ENCODE measurements at regions not wholly inside any gene's neighbourhood (a gene's known extent, or its start where the extent isn't known, plus 50 kb on each side); places are given as distances from the start of the nearest gene placed in this dataset.

DNA sequence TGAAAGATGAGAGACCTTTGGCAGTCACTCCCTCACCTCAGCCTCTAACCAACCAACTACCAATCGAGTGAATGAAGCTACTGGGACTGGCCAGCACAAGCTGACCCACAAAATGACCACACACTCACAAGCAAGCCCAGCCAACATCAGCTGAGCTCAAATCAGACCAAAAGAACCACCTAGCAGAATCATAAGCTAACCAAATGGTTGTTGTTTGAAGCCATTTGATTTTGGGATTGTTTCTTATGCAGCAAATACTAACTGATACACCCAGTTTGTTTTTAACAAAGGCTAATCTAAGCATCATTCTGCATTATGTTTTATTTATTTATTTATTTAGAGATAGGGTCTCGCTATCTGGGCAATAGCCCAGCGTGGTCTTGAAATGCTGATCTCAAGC, 310.4 kb downstream of the SETD4 start:
- Mint-ChIP-seq H3K27ac (no peak overlapping the region), H3K36me3 (ENCODE audit: low read depth) (no peaks in the 10 kb centered on the region), H3K27me3 (peaks cover 33% of the 10 kb centered on the region), H3K9me3 (peaks cover 2% of the 10 kb centered on the region), H3K4me3 (no peak overlapping the region), H3K4me1 (no peaks in the 10 kb centered on the region)
- DNase-seq, result no peak
- ATAC-seq (ENCODE audit: low read depth), result no peak
- ChIA-PET CTCF (no interaction called here), POLR2A (no interaction called here)
- TF ChIP-seq, protein P1, sequence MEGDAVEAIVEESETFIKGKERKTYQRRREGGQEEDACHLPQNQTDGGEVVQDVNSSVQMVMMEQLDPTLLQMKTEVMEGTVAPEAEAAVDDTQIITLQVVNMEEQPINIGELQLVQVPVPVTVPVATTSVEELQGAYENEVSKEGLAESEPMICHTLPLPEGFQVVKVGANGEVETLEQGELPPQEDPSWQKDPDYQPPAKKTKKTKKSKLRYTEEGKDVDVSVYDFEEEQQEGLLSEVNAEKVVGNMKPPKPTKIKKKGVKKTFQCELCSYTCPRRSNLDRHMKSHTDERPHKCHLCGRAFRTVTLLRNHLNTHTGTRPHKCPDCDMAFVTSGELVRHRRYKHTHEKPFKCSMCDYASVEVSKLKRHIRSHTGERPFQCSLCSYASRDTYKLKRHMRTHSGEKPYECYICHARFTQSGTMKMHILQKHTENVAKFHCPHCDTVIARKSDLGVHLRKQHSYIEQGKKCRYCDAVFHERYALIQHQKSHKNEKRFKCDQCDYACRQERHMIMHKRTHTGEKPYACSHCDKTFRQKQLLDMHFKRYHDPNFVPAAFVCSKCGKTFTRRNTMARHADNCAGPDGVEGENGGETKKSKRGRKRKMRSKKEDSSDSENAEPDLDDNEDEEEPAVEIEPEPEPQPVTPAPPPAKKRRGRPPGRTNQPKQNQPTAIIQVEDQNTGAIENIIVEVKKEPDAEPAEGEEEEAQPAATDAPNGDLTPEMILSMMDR (IDR thresholded peaks at IDR 0.05), result no peak
- intact Hi-C loops (cut with micrococcal nuclease), result no loop called here

DNA sequence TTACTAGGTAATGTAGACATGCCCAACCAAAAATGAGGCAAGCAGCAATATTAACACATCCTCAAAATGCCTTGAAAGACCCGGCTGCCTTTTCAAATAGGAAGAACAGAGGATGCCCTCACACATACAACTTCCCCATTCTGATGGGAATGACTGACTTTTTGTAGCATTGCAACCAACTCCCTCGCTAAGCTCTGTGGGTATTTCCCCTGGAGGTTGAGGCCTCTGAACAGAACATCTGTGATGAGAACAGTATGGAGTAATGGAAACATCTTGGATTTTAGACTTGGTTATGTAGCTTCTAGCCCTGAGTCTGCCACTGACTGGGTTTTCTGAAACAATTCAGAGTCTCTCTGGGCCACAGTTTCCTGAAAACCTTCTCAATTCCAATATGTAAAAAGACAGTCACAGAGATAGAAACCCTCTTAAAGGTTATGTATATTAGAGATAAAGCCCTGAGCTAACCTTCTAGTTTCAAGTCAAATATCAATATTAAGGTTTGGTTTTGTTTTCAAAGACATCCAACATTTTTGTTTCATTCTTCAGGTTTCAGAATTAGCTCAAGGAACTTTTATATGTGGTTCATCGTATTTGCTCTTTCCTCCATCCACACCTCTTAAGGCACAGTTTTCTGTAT, 311.5 kb downstream of the SETD4 start:
- POLR2A ChIA-PET, result no interaction called here
- TF ChIP-seq, protein P1 (IDR thresholded peaks at IDR 0.05), result no peak
- CTCF ChIA-PET, result no interaction called here
- ATAC-seq (ENCODE audit: low read depth), result no peak
- Mint-ChIP-seq H3K4me3 (no peak overlapping the region), H3K9me3 (peaks cover 2% of the 10 kb centered on the region), H3K27ac (no peak overlapping the region), H3K36me3 (ENCODE audit: low read depth) (no peaks in the 10 kb centered on the region), H3K4me1 (no peaks in the 10 kb centered on the region), H3K27me3 (peaks cover 31% of the 10 kb centered on the region)
- intact Hi-C loops (cut with micrococcal nuclease), result no loop called here
- no peak for DNase-seq

DNA sequence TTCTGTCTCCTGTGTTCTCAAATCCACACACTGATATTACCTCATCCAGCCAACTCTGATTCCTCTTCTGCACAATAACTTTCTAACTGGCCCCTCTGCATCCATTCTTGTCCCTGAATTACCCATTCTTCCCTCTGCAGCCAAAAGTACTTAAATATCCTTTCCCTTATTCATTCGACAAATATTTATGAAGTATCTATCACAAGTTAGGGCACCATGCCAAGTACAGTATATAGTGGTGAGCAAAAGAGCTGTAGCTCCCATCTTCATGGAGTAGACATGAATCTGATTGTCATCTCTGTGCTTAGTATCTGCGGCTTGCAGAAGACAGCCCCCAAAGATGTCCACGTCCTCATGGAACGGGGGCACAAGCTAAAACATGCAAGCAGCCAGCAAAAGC, 316.8 kb downstream of the SETD4 start:
- ATAC-seq (ENCODE audit: low read depth), result no peak
- CTCF ChIA-PET, result no interaction called here
- H3K4me3 Mint-ChIP-seq, result no peak overlapping the region
- TF ChIP-seq, protein P1 (IDR thresholded peaks at IDR 0.05), result no peak
- DNase-seq, result no peak
- H3K9me3 Mint-ChIP-seq, result peaks cover 6% of the 10 kb centered on the region
- POLR2A ChIA-PET, result no interaction called here
- peaks cover 9% of the 10 kb centered on the region for H3K27me3 Mint-ChIP-seq
- intact Hi-C loops (cut with micrococcal nuclease), result no loop called here
- no peaks in the 10 kb centered on the region for H3K4me1 Mint-ChIP-seq
- H3K27ac Mint-ChIP-seq, result no peak overlapping the region
- H3K36me3 Mint-ChIP-seq (ENCODE audit: low read depth), result no peaks in the 10 kb centered on the region

DNA sequence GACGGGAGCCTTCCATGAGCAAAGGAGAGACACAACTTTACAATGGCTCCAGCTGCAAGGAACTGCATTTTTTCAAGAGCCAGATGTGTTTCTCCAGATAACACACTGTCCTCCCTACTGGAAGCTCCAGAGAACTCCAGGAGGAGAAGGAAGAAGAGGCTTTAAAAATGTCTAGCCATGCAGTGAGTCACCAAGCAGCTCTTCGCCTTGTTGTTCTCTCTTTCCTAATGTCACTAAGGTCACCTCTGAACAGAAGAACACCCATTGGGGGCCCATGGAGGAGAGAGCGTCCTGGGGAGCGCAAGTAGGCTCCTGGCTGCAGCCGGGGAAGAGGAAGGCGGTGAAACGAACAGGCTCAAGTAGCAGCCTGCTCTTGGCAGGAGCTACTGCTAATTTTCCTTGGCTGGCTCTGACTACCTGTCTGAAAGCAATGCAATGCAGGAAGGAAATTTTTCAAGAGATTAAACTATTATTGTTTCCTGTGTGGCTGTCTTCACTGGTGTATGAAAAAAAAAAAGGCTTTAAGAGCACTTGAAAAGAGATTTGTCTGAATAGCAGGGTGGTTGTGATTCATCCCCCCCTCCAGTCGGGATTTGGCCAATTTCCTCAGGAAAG, 321.9 kb downstream of the SETD4 start:
- H3K27me3 Mint-ChIP-seq, result peaks cover 20% of the 10 kb centered on the region
- H3K36me3 Mint-ChIP-seq (ENCODE audit: low read depth), result no peaks in the 10 kb centered on the region
- peaks cover 9% of the 10 kb centered on the region for H3K9me3 Mint-ChIP-seq
- ChIA-PET CTCF (no interaction called here), POLR2A (no interaction called here)
- DNase-seq (no peak), ATAC-seq (ENCODE audit: low read depth) (no peak)
- intact Hi-C loops (cut with micrococcal nuclease), result no loop called here
- H3K4me3 Mint-ChIP-seq, result no peak overlapping the region
- H3K4me1 Mint-ChIP-seq, result no peaks in the 10 kb centered on the region
- H3K27ac Mint-ChIP-seq, result no peak overlapping the region
- TF ChIP-seq, protein P1 (IDR thresholded peaks at IDR 0.05), result no peak

DNA sequence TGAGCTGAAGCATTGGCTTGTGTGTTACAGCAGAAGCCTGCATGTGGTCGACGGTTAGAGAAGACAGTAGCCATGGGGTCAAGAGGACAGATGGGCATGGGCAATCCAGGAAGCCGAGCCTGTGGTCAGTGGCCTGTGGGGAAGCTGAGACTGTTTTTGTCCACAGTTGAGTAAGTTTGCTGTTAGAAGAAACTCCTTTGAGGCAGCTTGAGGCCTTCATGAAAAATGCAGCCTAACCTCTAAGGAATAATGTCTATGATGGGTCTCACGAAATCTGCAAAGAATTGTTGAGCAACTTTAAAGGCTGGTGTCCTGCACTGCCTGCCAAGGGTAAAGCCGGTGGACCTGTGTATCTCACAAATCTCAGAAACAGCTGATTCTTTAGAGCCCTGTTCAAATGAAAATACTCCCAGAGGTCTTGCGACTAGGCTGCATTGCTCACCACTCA, 322.4 kb downstream of the SETD4 start:
- DNase-seq (no peak), ATAC-seq (ENCODE audit: low read depth) (no peak)
- peaks cover 16% of the 10 kb centered on the region for H3K27me3 Mint-ChIP-seq
- intact Hi-C loops (cut with micrococcal nuclease), result no loop called here
- CTCF ChIA-PET, result no interaction called here
- H3K9me3 Mint-ChIP-seq, result peaks cover 9% of the 10 kb centered on the region
- H3K36me3 Mint-ChIP-seq (ENCODE audit: low read depth), result no peaks in the 10 kb centered on the region
- POLR2A ChIA-PET, result no interaction called here
- no peaks in the 10 kb centered on the region for H3K4me1 Mint-ChIP-seq
- H3K4me3 Mint-ChIP-seq, result no peak overlapping the region
- no peak overlapping the region for H3K27ac Mint-ChIP-seq
- TF ChIP-seq, protein P1 (IDR thresholded peaks at IDR 0.05), result no peak

Data from activated B cell treated with CpG ODN at 0.5 μM for 24 hours (primary cell).